ENCODE measurements at regions not wholly inside any gene's neighbourhood (a gene's known extent, or its start where the extent isn't known, plus 50 kb on each side); places are given as distances from the start of the nearest gene placed in this dataset.

GRCh38 chr18:14941792-14942191, 193.8 kb downstream of the ANKRD30B start:
- TF ChIP-seq CTCF (tag by site-specific recombination; IDR thresholded peaks at IDR 0.05): no peak
- no peak for TF ChIP-seq REST (tag by site-specific recombination; IDR thresholded peaks at IDR 0.05)
- no peak for TF ChIP-seq YY1 (tag by site-specific recombination; IDR thresholded peaks at IDR 0.05)
- TF ChIP-seq ZNF423 (tag by site-specific recombination; IDR thresholded peaks at IDR 0.05): no peak
- TF ChIP-seq ZNF792 (tag by site-specific recombination; IDR thresholded peaks at IDR 0.05): no peak
- TF ChIP-seq ZNF558 (tag by site-specific recombination; IDR thresholded peaks at IDR 0.05): no peak
- no peak for TF ChIP-seq ZNF221 (tag by site-specific recombination; IDR thresholded peaks at IDR 0.05; ENCODE audit: borderline replicate concordance)
- no peak for TF ChIP-seq ZNF776 (tag by site-specific recombination; IDR thresholded peaks at IDR 0.05; ENCODE audit: borderline replicate concordance)
- no peak for TF ChIP-seq TRIM28 (IDR thresholded peaks at IDR 0.05; ENCODE audit: borderline replicate concordance, low read length)
- no peak for TF ChIP-seq ZBTB8A (tag by site-specific recombination; IDR thresholded peaks at IDR 0.05)
- TF ChIP-seq ZBTB21 (tag by site-specific recombination; IDR thresholded peaks at IDR 0.05): no peak
- no peak for TF ChIP-seq PATZ1 (tag by site-specific recombination; IDR thresholded peaks at IDR 0.05)
- TF ChIP-seq SETDB1 (IDR thresholded peaks at IDR 0.05; ENCODE audit: insufficient read length, low read length): no peak
- no peak for TF ChIP-seq ZBTB7A (tag by site-specific recombination; IDR thresholded peaks at IDR 0.05; ENCODE audit: low read depth)
